GM12878 (cell line): ENCODE measurements at regions not wholly inside any gene's neighbourhood (a gene's known extent, or its start where the extent isn't known, plus 50 kb on each side); places are given as distances from the start of the nearest gene placed in this dataset.

Experiments used
- ATAC-seq: fragments of 200-7000 bp; cut with Tn5 transposase; 3 replicates; pipeline ENCODE4 v1.9.1; 2020; ENCODE audit warnings: mild to moderate bottlenecking, moderate library complexity
- BruUV-seq: library from RNA; stranded (reverse); fragments of 400-500 nt; replicated peaks from 2 replicates; lab custom pipeline; 2021; lab: Mats Ljungman, UMichigan
- CTCF ChIA-PET: fragments of 300-600 bp; sonication (Branson Sonifier 250); formaldehyde crosslinking; extraction: SDS; loops from one replicate; lab custom pipeline; 2021; ENCODE audit warnings: inconsistent platforms; lab: Yijun Ruan, JAX
- POLR2A ChIA-PET: fragments of 350-600 bp; formaldehyde crosslinking; extraction: SDS; loops from one replicate; lab custom pipeline; 2021; ENCODE audit warnings: inconsistent platforms; lab: Charles Lee
- RAD21 ChIA-PET: fragments of 300-600 bp; sonication (Branson Sonifier 250); formaldehyde crosslinking; loops from one replicate; lab custom pipeline; 2023; ENCODE audit warnings: antibody characterized with exemption; ENCODE audit not compliant: unreplicated experiment; lab: Charles Lee
- SMC1A ChIA-PET: fragments of 300-600 bp; sonication (Branson Sonifier 250); formaldehyde crosslinking; loops from one replicate; lab custom pipeline; 2023; ENCODE audit not compliant: unreplicated experiment, uncharacterized antibody; lab: Charles Lee
- DNase-seq: peaks from one replicate; pipeline ENCODE4 v3.0.0-alpha.2; 2011; ENCODE audit warnings: low read depth, low spot score
- FAIRE-seq: peaks from 3 replicates; lab custom pipeline; 2011; peaks lifted over from hg19 to GRCh38; lab: Jason Lieb, UNC
- H2AFZ ChIP-seq: 2 replicates; pipeline ENCODE4 v1.6.0; 2011; ENCODE audit warnings: low read depth, low read length, control low read depth; ENCODE audit not compliant: control insufficient read depth
- H3K27ac ChIP-seq: 2 replicates; pipeline ENCODE4 v1.5.1; 2011; ENCODE audit warnings: control low read depth; ENCODE audit not compliant: control insufficient read depth, insufficient read depth
- H3K27me3 ChIP-seq, 2 experiments: replicated peaks in 1 of 2; 2 replicates each; pipeline versions ENCODE4 v1.6.0 to v1.6.1; 2011; ENCODE audit warnings: low read length in 1 of 2; ENCODE audit not compliant: control insufficient read depth in 2 of 2, insufficient read depth in 2 of 2
- H3K36me3 ChIP-seq, 2 experiments: 2 replicates each; pipeline ENCODE4 v1.5.1; 2011; ENCODE audit warnings: low read length in 1 of 2; ENCODE audit not compliant: control insufficient read depth in 2 of 2, insufficient read depth in 2 of 2
- H3K4me1 ChIP-seq: 2 replicates; pipeline ENCODE4 v1.6.1; 2011; ENCODE audit warnings: mild to moderate bottlenecking, low read length, moderate library complexity, mixed read lengths; ENCODE audit not compliant: control insufficient read depth, insufficient read depth
- H3K4me2 ChIP-seq: 2 replicates; pipeline ENCODE4 v1.6.0; 2011; ENCODE audit warnings: control low read depth; ENCODE audit not compliant: control insufficient read depth, insufficient read depth
- H3K4me3 ChIP-seq: fragments of 200-600 bp; sonication (generic); 2 replicates; pipeline ENCODE4 v1.5.1; 2016
- H3K79me2 ChIP-seq: 2 replicates; pipeline ENCODE4 v1.6.0; 2011; ENCODE audit warnings: low read length; ENCODE audit not compliant: control insufficient read depth, insufficient read depth
- H3K9ac ChIP-seq: 2 replicates; pipeline ENCODE4 v1.8.0; 2011; ENCODE audit warnings: low read length, control low read depth, mixed read lengths; ENCODE audit not compliant: control insufficient read depth, insufficient read depth
- H3K9me3 ChIP-seq: replicated peaks from 3 replicates; pipeline ENCODE4 v1.5.1; 2011; ENCODE audit warnings: mild to moderate bottlenecking, low read length; ENCODE audit not compliant: control insufficient read depth, insufficient read depth
- H4K20me1 ChIP-seq: 2 replicates; pipeline ENCODE4 v1.6.0; 2011; ENCODE audit not compliant: control insufficient read depth, insufficient read depth
- ATF2 ChIP-seq: IDR thresholded peaks from 2 replicates; pipeline ENCODE4 v1.6.1; 2012; ENCODE audit warnings: low read length, inconsistent platforms
- EED ChIP-seq: sonication (generic); IDR thresholded peaks from 2 replicates; pipeline ENCODE4 v1.6.1; 2016; ENCODE audit warnings: antibody characterized with exemption, low read depth
- FOS ChIP-seq: IDR thresholded peaks from 3 replicates; pipeline ENCODE4 v1.6.1; 2011; ENCODE audit warnings: borderline replicate concordance; ENCODE audit not compliant: insufficient read length; ENCODE audit errors: extremely low read depth
- HDGF ChIP-seq: fragments of 450-650 bp; IDR thresholded peaks from 2 replicates; pipeline ENCODE4 v1.6.1; 2016; ENCODE audit warnings: antibody characterized with exemption
- NR2C2 ChIP-seq: IDR thresholded peaks from 2 replicates; pipeline ENCODE4 v1.6.1; 2011; ENCODE audit warnings: borderline replicate concordance, low read depth; ENCODE audit not compliant: control insufficient read depth, insufficient read length
- POLR2AphosphoS2 ChIP-seq: IDR thresholded peaks from 2 replicates; pipeline ENCODE4 v1.6.1; 2011; ENCODE audit warnings: low read depth, mild to moderate bottlenecking, low read length, improper control_type of control experiment, moderate library complexity
- SREBF1 ChIP-seq: IDR thresholded peaks from 2 replicates; pipeline ENCODE4 v1.6.1; 2012; ENCODE audit warnings: mild to moderate bottlenecking, low read length
- TARDBP ChIP-seq: IDR thresholded peaks from 2 replicates; pipeline ENCODE4 v1.6.1; 2016; ENCODE audit warnings: borderline replicate concordance
- TCF3 ChIP-seq: IDR thresholded peaks from 2 replicates; pipeline ENCODE4 v1.6.1; 2012; ENCODE audit warnings: low read depth, mild to moderate bottlenecking, low read length, borderline replicate concordance; ENCODE audit not compliant: insufficient read depth
- USF2 ChIP-seq: IDR thresholded peaks from 2 replicates; pipeline ENCODE4 v1.6.1; 2011; ENCODE audit warnings: low read depth, low read length, improper control_type of control experiment, borderline replicate concordance
- YBX1 ChIP-seq: fragments of 450-650 bp; IDR thresholded peaks from 2 replicates; pipeline ENCODE4 v1.6.1; 2016; ENCODE audit warnings: antibody characterized with exemption
- ZNF24 ChIP-seq: fragments of 450-650 bp; IDR thresholded peaks from 2 replicates; pipeline ENCODE4 v1.6.1; 2017; ENCODE audit warnings: antibody characterized with exemption, mild to moderate bottlenecking
- WGBS: methylation state at CpG from one replicate; pipeline ENCODE4 v1.1.6; 2016; ENCODE audit warnings: low lambda C conversion rate; ENCODE audit not compliant: insufficient replicate concordance, insufficient coverage; ENCODE audit errors: missing lambda C conversion rate; 5-methylcytosine and 5-hydroxymethylcytosine counted together
- in situ Hi-C: fragments of 300-500 bp; cut with MboI; formaldehyde crosslinking; loops from 9 replicates; pipeline ENCODE4 v1.14.3; 2018; ENCODE audit warnings: mixed read lengths
- intact Hi-C: fragments of 100-400 bp; cut with micrococcal nuclease; formaldehyde crosslinking; loops from one replicate; pipeline ENCODE4 v1.14.2; 2022; ENCODE audit not compliant: unreplicated experiment
- TF ChIP-seq, protein P1 (sequence below): fragments of 450-650 bp; IDR thresholded peaks from 2 replicates; pipeline ENCODE4 v1.6.1; 2016; ENCODE audit warnings: mild to moderate bottlenecking
- TF ChIP-seq, protein P2 (sequence below): fragments of 450-650 bp; IDR thresholded peaks from 2 replicates; pipeline ENCODE4 v1.6.1; 2017; ENCODE audit warnings: low read depth, mild to moderate bottlenecking, moderate library complexity

DNA sequence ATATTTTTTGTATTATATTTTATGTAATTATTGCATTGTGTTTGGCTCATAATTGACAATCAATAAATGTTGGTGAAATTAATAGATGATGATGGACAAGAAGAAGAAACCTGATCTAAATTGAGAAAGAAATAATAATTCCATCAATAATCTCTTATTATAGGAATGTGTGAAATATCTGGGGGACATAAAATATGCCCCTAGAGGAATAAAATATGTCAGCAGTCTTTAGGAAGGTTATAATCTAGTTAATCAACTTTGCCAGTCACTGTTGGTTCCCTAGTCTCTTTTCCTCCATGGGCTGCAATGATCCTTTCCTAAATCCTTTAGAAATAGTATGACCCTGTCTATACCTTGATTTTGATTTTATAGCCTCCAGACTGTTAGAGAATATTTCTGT, 549.7 kb upstream of the ADGRL4 start (continued):
- TF ChIP-seq ATF2 (no peak), NR2C2 (no peak)

DNA sequence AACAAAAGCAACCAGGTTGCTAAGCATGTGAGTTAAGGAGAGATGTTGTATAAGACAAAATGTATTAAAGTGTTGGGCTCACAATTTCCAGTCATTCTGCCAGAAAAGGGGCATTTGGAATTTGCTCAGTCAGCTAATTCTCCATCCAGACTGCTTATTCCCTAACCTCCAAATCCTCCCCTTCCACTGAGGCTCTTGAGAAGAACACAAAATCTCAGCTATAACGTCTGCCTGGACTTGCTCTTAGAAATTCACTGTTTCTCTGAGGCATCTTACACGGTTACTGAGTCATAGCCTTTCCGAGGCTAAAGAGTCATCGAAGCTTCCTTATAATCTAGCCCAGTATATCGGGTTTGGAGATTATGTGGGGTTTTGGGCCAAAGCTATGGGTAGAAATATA, 548.2 kb upstream of the ADGRL4 start:
- ATAC-seq (no peak), FAIRE-seq (no peak), DNase-seq (no peak)
- RAD21 ChIA-PET: no interaction called here
- Histone ChIP-seq H3K27ac (no peak overlapping the region), H3K79me2 (no peaks in the 10 kb centered on the region), H3K4me1 (no peaks in the 10 kb centered on the region), H3K4me3 (no peak overlapping the region), H3K27me3 (no peaks in the 10 kb centered on the region; a peak in 1 of 4 replicates), H4K20me1 (no peaks in the 10 kb centered on the region), H3K9ac (no peak overlapping the region), H3K9me3 (no peaks in the 10 kb centered on the region), H3K4me2 (no peak overlapping the region), H3K36me3 (no peaks in the 10 kb centered on the region), H2AFZ (no peak overlapping the region)
- 16% methylated on average over 5 of the region's 5 CpGs for WGBS
- in situ Hi-C loops (no loop called here), intact Hi-C loops (no loop called here)
- SMC1A ChIA-PET: no interaction called here
- POLR2A ChIA-PET: no interaction called here
- CTCF ChIA-PET: interaction anchor here (1.3 kb wide), 1 partner anchor 9 kb away, joined by 3 read pairs; no protein-coding TSS in a partner anchor
- no TSS peak for BruUV-seq
- TF ChIP-seq ZNF24 (no peak), HDGF (no peak), EED (no peak), USF2 (no peak), TCF3 (no peak), YBX1 (no peak), SREBF1 (no peak), FOS (no peak), TARDBP (no peak), POLR2AphosphoS2 (no peak)
- TF ChIP-seq, protein P1, sequence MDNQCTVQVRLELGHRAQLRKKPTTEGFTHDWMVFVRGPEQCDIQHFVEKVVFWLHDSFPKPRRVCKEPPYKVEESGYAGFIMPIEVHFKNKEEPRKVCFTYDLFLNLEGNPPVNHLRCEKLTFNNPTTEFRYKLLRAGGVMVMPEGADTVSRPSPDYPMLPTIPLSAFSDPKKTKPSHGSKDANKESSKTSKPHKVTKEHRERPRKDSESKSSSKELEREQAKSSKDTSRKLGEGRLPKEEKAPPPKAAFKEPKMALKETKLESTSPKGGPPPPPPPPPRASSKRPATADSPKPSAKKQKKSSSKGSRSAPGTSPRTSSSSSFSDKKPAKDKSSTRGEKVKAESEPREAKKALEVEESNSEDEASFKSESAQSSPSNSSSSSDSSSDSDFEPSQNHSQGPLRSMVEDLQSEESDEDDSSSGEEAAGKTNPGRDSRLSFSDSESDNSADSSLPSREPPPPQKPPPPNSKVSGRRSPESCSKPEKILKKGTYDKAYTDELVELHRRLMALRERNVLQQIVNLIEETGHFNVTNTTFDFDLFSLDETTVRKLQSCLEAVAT: no peak
- TF ChIP-seq, protein P2, sequence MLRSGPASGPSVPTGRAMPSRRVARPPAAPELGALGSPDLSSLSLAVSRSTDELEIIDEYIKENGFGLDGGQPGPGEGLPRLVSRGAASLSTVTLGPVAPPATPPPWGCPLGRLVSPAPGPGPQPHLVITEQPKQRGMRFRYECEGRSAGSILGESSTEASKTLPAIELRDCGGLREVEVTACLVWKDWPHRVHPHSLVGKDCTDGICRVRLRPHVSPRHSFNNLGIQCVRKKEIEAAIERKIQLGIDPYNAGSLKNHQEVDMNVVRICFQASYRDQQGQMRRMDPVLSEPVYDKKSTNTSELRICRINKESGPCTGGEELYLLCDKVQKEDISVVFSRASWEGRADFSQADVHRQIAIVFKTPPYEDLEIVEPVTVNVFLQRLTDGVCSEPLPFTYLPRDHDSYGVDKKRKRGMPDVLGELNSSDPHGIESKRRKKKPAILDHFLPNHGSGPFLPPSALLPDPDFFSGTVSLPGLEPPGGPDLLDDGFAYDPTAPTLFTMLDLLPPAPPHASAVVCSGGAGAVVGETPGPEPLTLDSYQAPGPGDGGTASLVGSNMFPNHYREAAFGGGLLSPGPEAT: no peak
